SK-N-SH treated with all-trans-retinoic acid at 6 μM for 48 hours (cell line): ENCODE measurements at regions not wholly inside any gene's neighbourhood (a gene's known extent, or its start where the extent isn't known, plus 50 kb on each side); places are given as distances from the start of the nearest gene placed in this dataset.

ENCODE experiments used
- CSDC2 ChIP-seq: fragments of 250-450 bp; sonication (Bioruptor Pico); IDR thresholded peaks from 2 replicates; pipeline ENCODE4 v1.5.0; 2020; ENCODE audit warnings: mild to moderate bottlenecking, moderate library complexity
- ESRRG ChIP-seq: fragments of 250-450 bp; sonication (Bioruptor Pico); IDR thresholded peaks from 2 replicates; pipeline ENCODE4 v1.6.1; 2021; ENCODE audit warnings: mild to moderate bottlenecking
- ISL1 ChIP-seq: fragments of 250-450 bp; sonication (Bioruptor Pico); IDR thresholded peaks from 2 replicates; pipeline ENCODE4 v2.1.2; 2022; ENCODE audit warnings: mild to moderate bottlenecking, moderate library complexity
- PPARA ChIP-seq: fragments of 250-450 bp; sonication (Bioruptor Pico); IDR thresholded peaks from 2 replicates; pipeline ENCODE4 v1.5.0; 2020; ENCODE audit warnings: mild to moderate bottlenecking, borderline replicate concordance
- RARB ChIP-seq: fragments of 250-450 bp; sonication (Bioruptor Pico); IDR thresholded peaks from 2 replicates; pipeline ENCODE4 v1.8.0; 2021; ENCODE audit warnings: mild to moderate bottlenecking, moderate library complexity
- ZFP3 ChIP-seq: fragments of 250-450 bp; sonication (Bioruptor Pico); IDR thresholded peaks from 2 replicates; pipeline ENCODE4 v1.5.0; 2020; ENCODE audit warnings: mild to moderate bottlenecking, moderate library complexity
- ZFP30 ChIP-seq: fragments of 450-650 bp; formaldehyde crosslinking; IDR thresholded peaks from 2 replicates; pipeline ENCODE4 v1.5.0; 2022; ENCODE audit warnings: mild to moderate bottlenecking, moderate library complexity
- ZNF565 ChIP-seq: fragments of 450-650 bp; formaldehyde crosslinking; conservative IDR thresholded peaks from 2 replicates; pipeline ENCODE4 v1.5.0; 2020; ENCODE audit warnings: low read depth, mild to moderate bottlenecking, moderate library complexity
- ZNF70 ChIP-seq: fragments of 450-650 bp; formaldehyde crosslinking; IDR thresholded peaks from 2 replicates; pipeline ENCODE4 v1.5.0; 2020; ENCODE audit warnings: mild to moderate bottlenecking, moderate library complexity
- TF ChIP-seq, protein P1 (sequence below): fragments of 250-450 bp; sonication (Bioruptor Pico); IDR thresholded peaks from 2 replicates; pipeline ENCODE4 v1.5.1; 2021; ENCODE audit warnings: mild to moderate bottlenecking, moderate library complexity
- TF ChIP-seq, protein P2 (sequence below): fragments of 250-450 bp; sonication (Bioruptor Pico); IDR thresholded peaks from 2 replicates; pipeline ENCODE4 v1.8.0; 2021; ENCODE audit warnings: low read depth, mild to moderate bottlenecking, moderate library complexity, borderline replicate concordance
- TF ChIP-seq, protein P3 (sequence below): fragments of 250-450 bp; sonication (Bioruptor Pico); IDR thresholded peaks from 2 replicates; pipeline ENCODE4 v1.8.0; 2020; ENCODE audit warnings: mild to moderate bottlenecking, moderate library complexity, borderline replicate concordance

DNA sequence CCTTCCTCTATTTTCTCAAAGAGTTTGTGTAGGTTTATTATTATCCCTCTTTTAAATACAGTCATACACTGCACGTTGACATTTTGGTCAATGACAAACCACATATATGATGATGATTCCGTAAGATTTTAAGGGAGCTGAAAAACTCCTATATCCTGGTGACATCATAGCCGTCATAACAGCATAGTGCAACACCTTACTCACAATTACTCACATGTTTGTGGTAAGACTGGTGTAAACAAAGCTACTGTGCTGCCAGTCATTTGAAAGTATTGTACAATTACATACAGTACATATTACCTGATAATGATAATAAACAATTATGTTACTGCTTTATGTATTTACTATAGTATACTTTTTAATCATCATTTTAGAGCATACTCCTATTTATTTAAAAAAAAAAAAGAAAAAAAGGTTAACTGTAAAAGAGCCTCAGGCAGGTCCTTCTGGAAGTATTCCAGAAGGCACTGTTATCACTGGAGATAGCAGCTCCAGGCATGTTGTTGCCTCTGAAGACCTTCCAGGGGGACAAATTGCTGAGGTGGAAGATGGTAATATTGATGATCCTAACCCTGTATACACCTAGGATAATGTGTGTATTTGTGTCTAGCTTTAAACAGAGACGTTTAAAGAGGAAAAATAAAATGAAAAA lies 123.3 kb upstream of the CDK1 start:
- TF ChIP-seq PPARA (no peak), ZFP30 (no peak), ZNF565 (CRISPR knock-in tag) (no peak), CSDC2 (no peak), ESRRG (CRISPR knock-in tag) (no peak), ZNF70 (CRISPR knock-in tag) (no peak), ISL1 (CRISPR knock-in tag) (no peak), ZFP3 (CRISPR knock-in tag) (no peak), RARB (no peak)
- TF ChIP-seq, protein P1, sequence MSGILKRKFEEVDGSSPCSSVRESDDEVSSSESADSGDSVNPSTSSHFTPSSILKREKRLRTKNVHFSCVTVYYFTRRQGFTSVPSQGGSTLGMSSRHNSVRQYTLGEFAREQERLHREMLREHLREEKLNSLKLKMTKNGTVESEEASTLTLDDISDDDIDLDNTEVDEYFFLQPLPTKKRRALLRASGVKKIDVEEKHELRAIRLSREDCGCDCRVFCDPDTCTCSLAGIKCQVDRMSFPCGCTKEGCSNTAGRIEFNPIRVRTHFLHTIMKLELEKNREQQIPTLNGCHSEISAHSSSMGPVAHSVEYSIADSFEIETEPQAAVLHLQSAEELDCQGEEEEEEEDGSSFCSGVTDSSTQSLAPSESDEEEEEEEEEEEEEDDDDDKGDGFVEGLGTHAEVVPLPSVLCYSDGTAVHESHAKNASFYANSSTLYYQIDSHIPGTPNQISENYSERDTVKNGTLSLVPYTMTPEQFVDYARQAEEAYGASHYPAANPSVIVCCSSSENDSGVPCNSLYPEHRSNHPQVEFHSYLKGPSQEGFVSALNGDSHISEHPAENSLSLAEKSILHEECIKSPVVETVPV (CRISPR knock-in tag), result no peak
- TF ChIP-seq, protein P2, sequence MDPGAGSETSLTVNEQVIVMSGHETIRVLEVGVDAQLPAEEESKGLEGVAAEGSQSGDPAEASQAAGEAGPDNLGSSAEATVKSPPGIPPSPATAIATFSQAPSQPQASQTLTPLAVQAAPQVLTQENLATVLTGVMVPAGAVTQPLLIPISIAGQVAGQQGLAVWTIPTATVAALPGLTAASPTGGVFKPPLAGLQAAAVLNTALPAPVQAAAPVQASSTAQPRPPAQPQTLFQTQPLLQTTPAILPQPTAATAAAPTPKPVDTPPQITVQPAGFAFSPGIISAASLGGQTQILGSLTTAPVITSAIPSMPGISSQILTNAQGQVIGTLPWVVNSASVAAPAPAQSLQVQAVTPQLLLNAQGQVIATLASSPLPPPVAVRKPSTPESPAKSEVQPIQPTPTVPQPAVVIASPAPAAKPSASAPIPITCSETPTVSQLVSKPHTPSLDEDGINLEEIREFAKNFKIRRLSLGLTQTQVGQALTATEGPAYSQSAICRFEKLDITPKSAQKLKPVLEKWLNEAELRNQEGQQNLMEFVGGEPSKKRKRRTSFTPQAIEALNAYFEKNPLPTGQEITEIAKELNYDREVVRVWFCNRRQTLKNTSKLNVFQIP (CRISPR knock-in tag), result no peak
- TF ChIP-seq, protein P3, sequence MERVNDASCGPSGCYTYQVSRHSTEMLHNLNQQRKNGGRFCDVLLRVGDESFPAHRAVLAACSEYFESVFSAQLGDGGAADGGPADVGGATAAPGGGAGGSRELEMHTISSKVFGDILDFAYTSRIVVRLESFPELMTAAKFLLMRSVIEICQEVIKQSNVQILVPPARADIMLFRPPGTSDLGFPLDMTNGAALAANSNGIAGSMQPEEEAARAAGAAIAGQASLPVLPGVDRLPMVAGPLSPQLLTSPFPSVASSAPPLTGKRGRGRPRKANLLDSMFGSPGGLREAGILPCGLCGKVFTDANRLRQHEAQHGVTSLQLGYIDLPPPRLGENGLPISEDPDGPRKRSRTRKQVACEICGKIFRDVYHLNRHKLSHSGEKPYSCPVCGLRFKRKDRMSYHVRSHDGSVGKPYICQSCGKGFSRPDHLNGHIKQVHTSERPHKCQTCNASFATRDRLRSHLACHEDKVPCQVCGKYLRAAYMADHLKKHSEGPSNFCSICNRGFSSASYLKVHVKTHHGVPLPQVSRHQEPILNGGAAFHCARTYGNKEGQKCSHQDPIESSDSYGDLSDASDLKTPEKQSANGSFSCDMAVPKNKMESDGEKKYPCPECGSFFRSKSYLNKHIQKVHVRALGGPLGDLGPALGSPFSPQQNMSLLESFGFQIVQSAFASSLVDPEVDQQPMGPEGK (CRISPR knock-in tag), result no peak
